ENCODE measurements at regions not wholly inside any gene's neighbourhood (a gene's known extent, or its start where the extent isn't known, plus 50 kb on each side); places are given as distances from the start of the nearest gene placed in this dataset.

DNA sequence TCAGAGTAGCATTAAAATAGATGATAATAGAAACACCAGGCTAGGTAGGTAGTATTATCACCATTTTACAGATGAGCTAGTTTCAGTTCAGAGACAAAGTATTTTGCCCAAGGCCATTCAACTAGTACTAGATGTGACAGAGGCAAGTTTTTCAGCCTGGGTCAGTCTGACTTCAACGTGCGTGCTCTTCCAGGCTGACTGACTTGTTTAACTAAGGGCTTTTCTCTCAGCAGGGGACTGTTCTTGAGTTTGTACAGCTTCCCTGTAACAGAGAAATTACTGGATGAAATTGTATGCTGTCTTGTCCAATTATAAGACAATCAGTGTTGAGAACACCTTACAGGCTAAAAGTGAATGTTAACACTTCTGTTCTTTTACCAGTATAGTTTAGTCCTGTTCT lies 333.5 kb upstream of the MAN1A1 start:
- Mint-ChIP-seq H3K27ac (no peak overlapping the region), H3K36me3 (ENCODE audit: low read depth) (no peaks in the 10 kb centered on the region), H3K9me3 (no peaks in the 10 kb centered on the region), H3K27me3 (no peaks in the 10 kb centered on the region), H3K4me3 (no peak overlapping the region), H3K4me1 (ENCODE audit: low read depth) (no peaks in the 10 kb centered on the region)
- TF ChIP-seq, protein P1, sequence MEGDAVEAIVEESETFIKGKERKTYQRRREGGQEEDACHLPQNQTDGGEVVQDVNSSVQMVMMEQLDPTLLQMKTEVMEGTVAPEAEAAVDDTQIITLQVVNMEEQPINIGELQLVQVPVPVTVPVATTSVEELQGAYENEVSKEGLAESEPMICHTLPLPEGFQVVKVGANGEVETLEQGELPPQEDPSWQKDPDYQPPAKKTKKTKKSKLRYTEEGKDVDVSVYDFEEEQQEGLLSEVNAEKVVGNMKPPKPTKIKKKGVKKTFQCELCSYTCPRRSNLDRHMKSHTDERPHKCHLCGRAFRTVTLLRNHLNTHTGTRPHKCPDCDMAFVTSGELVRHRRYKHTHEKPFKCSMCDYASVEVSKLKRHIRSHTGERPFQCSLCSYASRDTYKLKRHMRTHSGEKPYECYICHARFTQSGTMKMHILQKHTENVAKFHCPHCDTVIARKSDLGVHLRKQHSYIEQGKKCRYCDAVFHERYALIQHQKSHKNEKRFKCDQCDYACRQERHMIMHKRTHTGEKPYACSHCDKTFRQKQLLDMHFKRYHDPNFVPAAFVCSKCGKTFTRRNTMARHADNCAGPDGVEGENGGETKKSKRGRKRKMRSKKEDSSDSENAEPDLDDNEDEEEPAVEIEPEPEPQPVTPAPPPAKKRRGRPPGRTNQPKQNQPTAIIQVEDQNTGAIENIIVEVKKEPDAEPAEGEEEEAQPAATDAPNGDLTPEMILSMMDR (IDR thresholded peaks at IDR 0.05) = no peak
- intact Hi-C loops (cut with micrococcal nuclease) = no loop called here
- CTCF ChIA-PET = no interaction called here
- ATAC-seq = no peak
- POLR2A ChIA-PET = no interaction called here
- DNase-seq = no peak

DNA sequence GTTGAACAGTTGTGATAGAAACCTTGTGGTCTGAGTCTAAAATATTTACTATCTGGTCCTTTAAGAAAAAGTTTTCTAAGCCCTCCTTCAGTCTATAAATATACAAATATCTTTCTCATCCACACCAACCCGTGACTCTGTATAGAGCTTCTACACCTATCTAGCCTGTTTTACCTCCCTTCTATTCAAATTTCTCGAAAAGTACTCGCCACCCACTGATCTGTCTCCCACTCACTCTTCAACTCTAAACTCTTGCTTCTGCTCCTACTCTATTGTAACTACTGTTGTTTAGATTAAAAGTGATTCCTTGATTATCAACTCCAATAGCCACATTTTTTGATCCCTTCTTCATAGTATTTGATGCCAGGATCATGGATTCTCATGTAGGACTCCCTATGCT lies 329.4 kb upstream of the MAN1A1 start:
- intact Hi-C loops (cut with micrococcal nuclease) = no loop called here
- no peaks in the 10 kb centered on the region for H3K27me3 Mint-ChIP-seq
- H3K4me3 Mint-ChIP-seq = no peak overlapping the region
- DNase-seq = no peak
- H3K9me3 Mint-ChIP-seq = no peaks in the 10 kb centered on the region
- no peaks in the 10 kb centered on the region for H3K4me1 Mint-ChIP-seq (ENCODE audit: low read depth)
- POLR2A ChIA-PET = no interaction called here
- CTCF ChIA-PET = no interaction called here
- no peak for ATAC-seq
- no peaks in the 10 kb centered on the region for H3K36me3 Mint-ChIP-seq (ENCODE audit: low read depth)
- TF ChIP-seq, protein P1 (IDR thresholded peaks at IDR 0.05) = no peak
- H3K27ac Mint-ChIP-seq = no peak overlapping the region

DNA sequence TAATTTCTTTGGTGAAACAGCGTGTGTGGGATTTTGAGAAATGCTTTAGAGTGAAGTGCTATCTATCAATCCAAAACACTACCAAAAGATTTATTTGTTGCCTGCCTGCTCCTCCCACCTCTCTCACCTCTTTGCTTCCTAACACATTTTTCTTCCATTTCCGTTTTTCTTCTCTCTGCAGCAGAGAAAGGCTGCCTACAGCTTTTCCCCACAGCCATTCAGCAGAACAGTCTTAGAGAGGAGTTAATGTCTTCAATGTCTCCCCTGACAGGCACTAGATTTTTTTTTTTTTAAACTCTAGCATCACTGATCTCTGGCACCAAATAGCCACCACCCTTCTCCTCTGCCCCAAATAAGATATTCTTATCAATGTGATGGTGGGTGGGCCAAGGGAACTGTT lies 327.8 kb upstream of the MAN1A1 start:
- H3K4me3 Mint-ChIP-seq = no peak overlapping the region
- ATAC-seq (no peak), DNase-seq (no peak)
- CTCF ChIA-PET = no interaction called here
- intact Hi-C loops (cut with micrococcal nuclease) = no loop called here
- no peaks in the 10 kb centered on the region for H3K27me3 Mint-ChIP-seq
- POLR2A ChIA-PET = no interaction called here
- no peaks in the 10 kb centered on the region for H3K36me3 Mint-ChIP-seq (ENCODE audit: low read depth)
- TF ChIP-seq, protein P1 (IDR thresholded peaks at IDR 0.05) = no peak
- no peak overlapping the region for H3K27ac Mint-ChIP-seq
- H3K4me1 Mint-ChIP-seq (ENCODE audit: low read depth) = no peaks in the 10 kb centered on the region
- no peaks in the 10 kb centered on the region for H3K9me3 Mint-ChIP-seq

DNA sequence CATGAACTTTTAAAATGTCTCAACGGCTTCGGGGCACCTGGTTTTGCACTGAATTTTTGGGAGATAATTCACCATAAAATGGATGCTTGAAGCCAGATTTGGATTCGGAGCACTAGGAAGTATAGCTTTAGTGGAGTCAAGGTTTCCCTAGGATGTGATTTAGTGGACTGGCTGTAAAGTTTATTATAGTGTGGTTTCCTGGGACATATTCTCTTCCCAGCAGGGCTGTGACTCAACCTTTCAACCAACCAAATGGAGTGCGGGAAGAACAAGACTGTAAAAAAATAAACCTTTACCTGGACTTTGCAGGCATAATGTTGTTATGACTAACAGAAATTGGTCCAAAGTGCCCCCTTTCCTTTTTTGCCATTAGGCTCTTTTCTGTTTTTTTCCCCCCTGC lies 327.4 kb upstream of the MAN1A1 start:
- Mint-ChIP-seq H3K9me3 (no peaks in the 10 kb centered on the region), H3K4me3 (no peak overlapping the region), H3K4me1 (ENCODE audit: low read depth) (no peaks in the 10 kb centered on the region), H3K27me3 (no peaks in the 10 kb centered on the region), H3K27ac (no peak overlapping the region), H3K36me3 (ENCODE audit: low read depth) (no peaks in the 10 kb centered on the region)
- CTCF ChIA-PET = no interaction called here
- DNase-seq (no peak), ATAC-seq (no peak)
- POLR2A ChIA-PET = no interaction called here
- TF ChIP-seq, protein P1 (IDR thresholded peaks at IDR 0.05) = no peak
- intact Hi-C loops (cut with micrococcal nuclease) = no loop called here

DNA sequence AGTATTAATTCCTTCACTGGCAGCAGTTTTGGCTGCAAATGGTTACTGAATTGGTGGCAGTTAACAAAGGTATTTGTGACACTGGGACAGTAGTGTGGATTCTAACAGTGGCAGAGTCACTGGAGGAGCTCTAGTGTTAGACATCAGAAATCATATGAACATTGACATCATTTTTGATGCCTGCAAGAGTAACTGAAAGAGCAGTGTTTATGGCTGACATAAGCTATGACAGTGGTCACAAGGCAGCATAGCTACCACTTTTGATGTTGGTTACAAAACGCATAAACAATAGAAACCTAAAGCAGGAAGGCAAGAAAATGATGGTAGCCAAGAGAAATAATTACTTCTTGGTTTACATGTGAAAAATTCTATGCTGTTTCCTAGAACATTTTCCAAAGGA lies 326.7 kb upstream of the MAN1A1 start:
- no peaks in the 10 kb centered on the region for H3K4me1 Mint-ChIP-seq (ENCODE audit: low read depth)
- no peak for DNase-seq
- TF ChIP-seq, protein P1 (IDR thresholded peaks at IDR 0.05) = no peak
- H3K4me3 Mint-ChIP-seq = no peak overlapping the region
- ATAC-seq = no peak
- H3K27ac Mint-ChIP-seq = no peak overlapping the region
- no peaks in the 10 kb centered on the region for H3K27me3 Mint-ChIP-seq
- no peaks in the 10 kb centered on the region for H3K36me3 Mint-ChIP-seq (ENCODE audit: low read depth)
- intact Hi-C loops (cut with micrococcal nuclease) = no loop called here
- no peaks in the 10 kb centered on the region for H3K9me3 Mint-ChIP-seq
- POLR2A ChIA-PET = no interaction called here
- CTCF ChIA-PET = no interaction called here

Data from activated CD8-positive, alpha-beta T cell treated with anti-CD3 and anti-CD28 coated beads for 36 hours (primary cell).